GM19025 (cell line): ENCODE measurements at regions not wholly inside any gene's neighbourhood (a gene's known extent, or its start where the extent isn't known, plus 50 kb on each side); places are given as distances from the start of the nearest gene placed in this dataset.
"Not testable (repeated sequence)": the region's sequence is repeated elsewhere in the genome, so short reads cannot be mapped to it uniquely, and the experiment has no call there.

ENCODE experiments used
- ATAC-seq: cut with Tn5 transposase; IDR thresholded peaks from one replicate; pipeline ENCODE4 v1.9.1; 2021; ENCODE audit warnings: mild to moderate bottlenecking, low read depth, moderate library complexity; ENCODE audit not compliant: unreplicated experiment

DNA sequence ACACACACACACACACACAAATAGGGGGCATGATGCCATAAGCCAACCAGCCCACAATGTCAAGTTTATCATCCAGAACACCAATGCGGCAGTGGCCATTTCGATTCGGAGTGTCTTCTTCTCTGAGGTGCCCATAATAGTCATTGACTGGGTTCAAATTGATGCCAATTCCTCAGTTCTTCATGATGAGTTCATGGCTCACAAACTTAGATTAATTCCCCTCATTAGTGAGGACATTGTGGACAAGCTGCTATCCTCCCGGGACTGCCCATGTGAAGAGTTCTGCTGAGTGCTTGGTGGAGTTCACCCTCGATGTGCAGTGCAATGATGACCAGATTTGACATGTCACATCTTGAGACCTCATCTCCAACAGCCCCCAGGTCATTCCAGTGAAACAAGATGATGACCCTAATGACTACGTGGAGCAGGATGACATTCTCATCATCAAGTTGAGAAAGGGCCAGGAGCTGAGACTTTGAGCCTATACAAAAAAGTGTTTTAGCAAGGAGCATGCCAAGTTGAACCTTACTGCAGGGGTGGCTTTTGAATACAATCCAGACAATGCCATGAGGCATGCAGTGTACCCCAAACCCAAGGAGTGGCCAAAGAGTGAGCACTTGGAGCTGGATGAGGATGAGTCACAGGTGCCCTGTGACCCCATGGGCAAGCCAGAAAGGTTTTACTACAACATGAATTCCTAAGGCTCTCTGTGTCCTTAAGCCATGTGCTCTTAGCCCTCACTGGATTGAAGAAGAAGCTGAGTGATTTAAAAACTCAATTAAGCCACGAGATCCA is 211.6 kb upstream of the SAMSN1 start:
- ATAC-seq: no peak

DNA sequence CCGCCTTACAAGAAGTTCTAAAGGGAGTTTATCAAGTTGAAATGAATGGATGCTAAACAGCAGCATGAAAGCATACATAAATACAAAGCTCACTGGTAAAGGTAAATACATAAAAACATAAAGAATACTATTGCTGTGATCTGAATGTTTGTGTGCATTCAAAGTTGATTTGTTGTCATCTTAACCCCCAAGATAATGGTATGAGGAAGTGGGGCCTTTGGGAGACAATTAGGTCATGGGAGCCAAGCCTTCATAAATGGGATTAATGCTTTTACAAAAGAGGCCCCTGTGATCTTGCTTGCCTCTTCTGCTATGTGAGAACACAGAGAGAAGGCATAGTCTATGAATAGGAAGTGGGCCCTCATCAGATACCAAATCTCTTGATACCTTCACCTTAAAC is 209.0 kb upstream of the SAMSN1 start:
- no peak for ATAC-seq

DNA sequence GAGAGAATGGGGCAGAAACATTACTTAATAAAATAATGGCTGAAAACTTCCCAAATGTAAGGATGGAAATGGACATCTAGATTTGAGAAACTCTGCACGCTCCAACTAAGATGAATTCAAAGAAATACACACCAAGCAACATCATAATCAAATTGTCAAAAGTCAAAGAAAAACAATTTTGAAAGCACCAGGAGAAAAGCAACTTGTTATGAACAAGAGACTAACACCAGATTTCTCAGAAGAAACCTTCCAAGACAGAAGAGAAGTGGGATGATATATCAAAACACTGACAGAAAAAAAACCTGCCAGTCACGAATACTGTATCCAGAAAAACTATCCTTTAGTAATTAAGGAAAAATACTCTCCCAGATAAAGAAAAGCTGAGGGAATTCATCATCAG is 208.6 kb upstream of the SAMSN1 start:
- ATAC-seq: no peak

DNA sequence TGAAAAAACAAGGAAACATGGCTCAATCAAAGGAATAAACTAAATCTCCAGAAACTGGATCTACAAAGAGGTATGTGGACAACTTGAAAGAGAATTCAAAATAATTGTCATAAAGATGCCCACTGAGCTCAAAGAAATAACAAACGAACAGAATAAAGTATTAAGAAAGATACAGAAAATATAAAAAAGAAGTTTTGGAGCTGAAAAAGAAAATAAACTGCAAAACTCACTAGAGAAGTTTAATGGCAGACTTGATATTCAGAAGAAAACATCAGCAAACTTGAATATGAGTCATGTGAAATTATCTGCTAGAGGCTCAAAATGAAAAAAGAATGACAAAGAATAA is 208.1 kb upstream of the SAMSN1 start:
- no peak for ATAC-seq

DNA sequence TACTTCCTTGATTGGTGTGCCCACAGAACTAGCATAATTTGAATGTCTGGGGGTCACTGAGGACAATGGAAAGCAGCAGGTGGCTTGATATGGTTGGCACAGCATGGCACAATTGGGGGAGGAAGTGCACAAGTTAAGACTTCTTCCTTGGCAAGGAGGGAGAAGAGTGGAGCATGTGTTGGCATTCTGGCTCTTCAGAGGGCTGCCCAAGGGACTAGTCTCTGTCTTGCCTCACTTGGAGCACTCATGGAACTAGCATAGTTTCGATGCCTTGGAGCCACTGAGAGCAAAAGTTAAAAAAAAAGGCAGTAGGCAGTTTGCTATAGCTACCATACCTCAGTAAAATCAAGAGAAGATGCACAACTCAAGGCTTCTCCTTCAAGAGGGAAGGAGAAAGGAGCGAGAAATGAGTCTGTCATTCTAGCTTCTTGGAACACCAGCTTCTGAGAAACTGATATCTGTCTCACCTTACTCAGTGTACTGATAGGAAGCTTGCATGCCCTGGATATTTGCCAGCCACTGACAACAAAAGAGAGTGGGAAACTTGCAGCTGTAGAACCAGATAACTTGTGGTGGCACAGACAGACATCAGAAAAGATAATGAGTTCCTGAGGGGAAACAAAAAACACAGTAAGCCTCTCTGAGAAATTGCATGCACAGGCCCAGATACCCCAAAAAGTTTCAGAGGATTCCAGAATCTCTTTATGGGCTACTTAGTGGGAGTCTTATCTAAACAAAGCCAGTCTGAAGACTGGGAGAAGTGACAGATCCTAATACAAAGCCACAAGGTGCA is 207.5 kb upstream of the SAMSN1 start:
- ATAC-seq: no peak

GRCh38 chr21:14753069-14753465 is 207.0 kb upstream of the SAMSN1 start:
- ATAC-seq: no peak

- no peak for ATAC-seq
These were observed 206.3 kb upstream of the SAMSN1 start for GRCh38 chr21:14752345-14752909.

DNA sequence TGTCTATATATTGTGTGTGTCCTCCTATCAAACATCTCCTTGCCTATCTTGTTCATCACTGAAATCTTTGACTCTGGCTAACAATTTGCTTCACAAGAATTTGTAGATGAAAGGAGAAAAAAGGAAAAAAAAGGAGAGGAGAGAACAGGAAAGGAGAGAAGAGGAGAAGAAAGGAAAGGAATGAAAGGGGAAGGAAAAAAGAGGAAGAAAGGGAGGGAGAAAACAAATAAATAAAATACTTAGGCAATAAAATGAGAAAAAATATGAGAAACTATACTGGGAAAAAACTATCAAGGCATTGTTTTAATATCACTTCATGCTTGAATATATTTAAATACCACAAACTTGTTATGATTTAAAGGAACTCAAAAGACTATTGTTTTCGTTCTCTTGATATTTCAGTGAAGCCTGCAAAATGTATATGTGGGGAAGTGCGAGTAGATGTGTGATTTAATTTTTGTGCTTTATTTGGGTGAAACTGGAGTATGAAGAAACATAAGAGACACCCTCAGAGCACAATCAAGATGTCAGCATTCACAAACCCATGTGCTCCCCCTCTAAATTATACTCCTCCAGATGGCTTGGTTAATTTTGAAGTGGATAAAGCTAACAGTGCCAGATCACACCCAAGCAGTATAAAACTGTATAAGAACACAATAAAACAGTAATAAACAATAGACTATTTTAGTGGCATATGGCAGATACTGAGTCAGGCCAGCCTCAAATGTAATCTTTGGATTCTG is 205.7 kb upstream of the SAMSN1 start:
- ATAC-seq: no peak

- no peak for ATAC-seq
These were observed 204.9 kb upstream of the SAMSN1 start for GRCh38 chr21:14751011-14751410.

DNA sequence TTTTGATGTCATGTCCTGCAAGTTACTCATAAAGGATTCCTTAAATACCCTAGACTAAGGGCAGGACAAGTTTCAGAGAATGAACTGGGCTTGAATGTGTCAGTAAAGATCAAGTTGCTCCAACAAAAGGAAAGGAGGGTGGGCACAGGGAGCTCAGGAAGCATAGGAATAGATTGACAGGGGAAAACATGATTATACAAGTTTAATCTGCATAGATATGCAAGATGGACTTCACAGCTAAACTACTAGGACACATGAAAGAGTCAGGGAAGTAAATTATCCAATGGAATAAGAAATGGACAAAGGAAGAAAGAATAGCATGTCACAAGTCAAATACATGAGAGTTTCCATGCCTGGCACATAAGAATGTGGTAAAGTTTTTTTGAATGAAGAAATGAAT is 203.9 kb upstream of the SAMSN1 start:
- ATAC-seq: no peak

DNA sequence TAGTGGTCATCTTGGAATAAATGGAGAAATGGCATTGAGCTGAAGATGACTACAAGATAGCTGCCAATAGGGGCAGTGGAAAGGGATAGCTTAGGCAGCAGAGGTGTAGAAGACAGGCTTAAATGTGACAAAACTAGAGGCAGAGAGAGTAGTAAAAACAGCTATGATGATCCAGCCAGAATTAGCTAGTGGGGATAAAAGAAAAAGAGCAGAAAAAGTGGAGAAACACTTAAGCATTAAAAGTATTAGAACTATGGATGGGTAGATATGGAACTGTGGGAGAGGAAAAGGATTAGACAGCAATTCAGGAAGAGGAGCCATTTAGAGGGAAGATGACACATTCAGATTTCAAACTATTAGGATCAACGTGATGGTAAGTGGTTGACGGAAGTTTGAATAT is 202.5 kb upstream of the SAMSN1 start:
- ATAC-seq: no peak

GRCh38 chr21:14744368-14744767 is 198.3 kb upstream of the SAMSN1 start:
- ATAC-seq: no peak

GRCh38 chr21:14742119-14742518 is 196.0 kb upstream of the SAMSN1 start:
- ATAC-seq: no peak

GRCh38 chr21:14741256-14741655 is 195.1 kb upstream of the SAMSN1 start:
- no peak for ATAC-seq

DNA sequence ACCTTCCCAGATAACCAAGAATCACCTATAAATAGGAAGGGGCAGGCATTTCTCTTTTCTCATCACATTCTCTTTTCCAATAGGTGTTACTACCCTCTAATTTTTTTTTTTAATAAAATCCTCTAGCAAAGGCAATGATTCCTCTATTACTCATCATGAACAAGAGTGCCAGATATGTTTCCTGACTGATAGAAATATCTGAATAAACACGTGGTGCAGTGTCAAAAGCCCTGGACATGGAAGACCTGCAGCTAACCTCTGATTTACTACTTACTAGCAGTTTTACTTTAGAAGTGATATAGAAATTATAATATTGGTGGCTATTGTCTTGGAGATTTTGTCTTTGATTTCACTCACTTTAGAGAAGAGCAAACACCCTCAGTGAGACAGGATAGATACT is 194.6 kb upstream of the SAMSN1 start:
- ATAC-seq: no peak

GRCh38 chr21:14740116-14740515 is 194.0 kb upstream of the SAMSN1 start:
- ATAC-seq: no peak

- ATAC-seq: no peak
These were observed 193.5 kb upstream of the SAMSN1 start for GRCh38 chr21:14739590-14739989.

DNA sequence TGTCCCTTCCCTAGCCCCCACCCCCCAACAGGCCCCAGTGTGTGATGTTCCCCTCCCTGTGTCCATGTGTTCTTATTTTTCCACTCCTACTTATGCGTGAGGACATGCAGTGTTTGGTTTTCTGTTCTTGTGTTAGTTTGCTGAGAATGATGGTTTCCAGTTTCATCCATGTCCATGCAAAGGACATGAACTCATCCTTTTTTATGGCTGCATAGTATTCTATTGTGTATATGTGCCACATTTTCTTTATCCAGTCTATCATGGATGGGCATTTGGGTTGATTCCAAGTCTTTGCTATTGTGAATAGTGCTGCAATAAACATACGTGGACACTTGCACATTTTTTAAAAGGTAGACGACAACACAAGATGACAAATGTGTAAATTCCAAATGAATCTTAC is 192.5 kb upstream of the SAMSN1 start:
- not testable (repeated sequence) for ATAC-seq

- ATAC-seq: peak; percentile 43
These were observed 191.8 kb upstream of the SAMSN1 start for GRCh38 chr21:14737922-14738321.

DNA sequence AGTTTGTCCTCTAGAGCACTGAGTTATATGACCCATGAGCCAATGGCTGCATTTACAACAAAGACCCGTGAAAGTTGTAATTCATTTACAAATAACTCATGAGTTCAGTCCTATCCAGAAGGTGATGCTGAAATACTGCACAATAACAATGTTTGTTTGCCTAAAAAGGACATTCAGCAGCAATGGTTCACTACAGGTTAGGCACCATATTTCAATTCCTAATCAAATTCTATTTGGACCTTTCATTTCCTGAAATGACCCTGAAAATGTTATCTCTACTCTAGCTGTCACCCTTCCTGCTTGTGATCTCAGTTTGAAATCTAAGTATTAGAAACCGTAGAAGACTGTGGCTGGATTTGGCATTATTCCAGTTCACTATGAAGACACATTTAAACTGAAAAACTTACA is 191.2 kb upstream of the SAMSN1 start:
- ATAC-seq: no peak

GRCh38 chr21:14736672-14737071 is 190.6 kb upstream of the SAMSN1 start:
- no peak for ATAC-seq
